Keratinocyte (primary cell): ENCODE measurements at regions not wholly inside any gene's neighbourhood (a gene's known extent, or its start where the extent isn't known, plus 50 kb on each side); places are given as distances from the start of the nearest gene placed in this dataset.

Source experiments
- DNase-seq: peaks from one replicate; pipeline ENCODE4 v3.0.0-alpha.2; 2011; ENCODE audit warnings: low read depth, missing footprints, low spot score
- FAIRE-seq: peaks from 2 replicates; lab custom pipeline; 2011; peaks lifted over from hg19 to GRCh38; lab: Jason Lieb, UNC
- H2AFZ ChIP-seq: 2 replicates; pipeline ENCODE4 v1.6.0; 2012; ENCODE audit warnings: low read length, control low read depth, inconsistent platforms; ENCODE audit not compliant: control insufficient read depth
- H3K27ac ChIP-seq: 2 replicates; pipeline ENCODE4 v1.5.1; 2011; ENCODE audit warnings: low read length; ENCODE audit not compliant: control insufficient read depth, insufficient read depth
- H3K27me3 ChIP-seq: 3 replicates; pipeline ENCODE4 v1.6.0; 2011; ENCODE audit warnings: low read length; ENCODE audit not compliant: control insufficient read depth, insufficient read depth; ENCODE audit errors: extremely low read depth
- H3K36me3 ChIP-seq, 2 experiments: 2 replicates in 1 of 2; 3 replicates in 1 of 2; pipeline ENCODE4 v1.5.1; 2011; ENCODE audit warnings: low read length in 2 of 2, mild to moderate bottlenecking in 1 of 2; ENCODE audit not compliant: control insufficient read depth in 2 of 2, insufficient read depth in 2 of 2; ENCODE audit errors: extremely low read depth in 1 of 2
- H3K4me1 ChIP-seq: 3 replicates; pipeline ENCODE4 v1.5.1; 2011; ENCODE audit warnings: low read length; ENCODE audit not compliant: control insufficient read depth, insufficient read depth; ENCODE audit errors: extremely low read depth
- H3K4me2 ChIP-seq: 3 replicates; pipeline ENCODE4 v1.6.0; 2011; ENCODE audit warnings: low read depth, low read length; ENCODE audit not compliant: control insufficient read depth, insufficient read depth; ENCODE audit errors: extremely low read depth
- H3K4me3 ChIP-seq, 3 experiments: fragments of 200-600 bp in 1 of 3; sonication (generic) in 1 of 3; 2 replicates in 2 of 3; 3 replicates in 1 of 3; pipeline ENCODE4 v1.5.1; 2011 to 2016; ENCODE audit warnings: low read length in 3 of 3, mild to moderate bottlenecking in 3 of 3, control low read depth in 2 of 3, inconsistent platforms in 1 of 3, low read depth in 1 of 3, mixed read lengths in 1 of 3, mixed run types in 1 of 3, moderate library complexity in 1 of 3; ENCODE audit not compliant: control insufficient read depth in 2 of 3, insufficient read depth in 2 of 3; ENCODE audit errors: extremely low read depth in 1 of 3
- H3K79me2 ChIP-seq: 2 replicates; pipeline ENCODE4 v1.6.0; 2012; ENCODE audit warnings: low read length; ENCODE audit not compliant: control insufficient read depth, insufficient read depth
- H3K9ac ChIP-seq: 3 replicates; pipeline ENCODE4 v1.6.0; 2011; ENCODE audit warnings: low read length; ENCODE audit not compliant: control insufficient read depth, insufficient read depth; ENCODE audit errors: extremely low read depth
- H3K9me1 ChIP-seq: 3 replicates; pipeline ENCODE4 v1.6.0; 2011; ENCODE audit warnings: low read length; ENCODE audit not compliant: control insufficient read depth, insufficient read depth; ENCODE audit errors: extremely low read depth
- H3K9me3 ChIP-seq: 2 replicates; pipeline ENCODE4 v1.5.1; 2012; ENCODE audit warnings: low read depth, low read length; ENCODE audit not compliant: control insufficient read depth
- H4K20me1 ChIP-seq: 3 replicates; pipeline ENCODE4 v1.6.0; 2011; ENCODE audit warnings: low read length; ENCODE audit not compliant: control insufficient read depth, insufficient read depth; ENCODE audit errors: extremely low read depth
- EZH2 ChIP-seq: IDR thresholded peaks from one replicate; pipeline ENCODE4 v1.6.1; 2012; ENCODE audit warnings: inconsistent platforms, mild to moderate bottlenecking, low read length, moderate library complexity
- dilution Hi-C: fragments of 300-500 bp; cut with MboI; formaldehyde crosslinking; loops from one replicate; pipeline ENCODE4 v1.7.0; 2020; ENCODE audit warnings: low sequenced_read_pairs; ENCODE audit not compliant: extremely low pct_ligation_motif_present
- TF ChIP-seq, protein P1 (sequence below), 3 experiments: IDR thresholded peaks in 1 of 3; conservative IDR thresholded peaks in 1 of 3; optimal IDR thresholded peaks in 1 of 3; 2 replicates in 2 of 3; 3 replicates in 1 of 3; pipeline versions ENCODE3 to v1.5.1; 2011; ENCODE audit warnings: low read length in 3 of 3, mild to moderate bottlenecking in 3 of 3, moderate library complexity in 2 of 3, control low read depth in 1 of 3, inconsistent platforms in 1 of 3; ENCODE audit not compliant: insufficient read depth in 2 of 3; ENCODE audit errors: extremely low read depth in 1 of 3

DNA sequence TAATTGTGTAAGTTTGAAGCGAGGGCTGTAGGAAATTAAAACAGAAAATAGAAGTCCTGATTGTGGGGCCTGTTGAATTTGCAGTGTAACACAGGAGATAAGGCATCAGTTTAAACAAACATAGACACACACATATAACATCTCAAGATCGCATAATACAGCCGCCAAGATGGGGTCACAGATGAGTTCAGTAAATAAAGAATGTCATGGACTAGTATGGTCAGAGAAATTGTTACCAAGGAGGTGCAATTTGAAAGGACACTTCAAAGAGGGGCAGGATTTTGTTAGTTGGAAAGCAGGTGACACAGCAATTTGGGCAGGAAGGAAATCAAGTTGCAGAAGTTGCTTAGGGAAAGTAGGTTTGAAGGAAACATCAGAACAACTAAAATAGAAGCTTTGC lies 450.0 kb downstream of the USP25 start:
- Histone ChIP-seq H3K79me2 (no peaks in the 10 kb centered on the region), H3K4me1 (no peaks in the 10 kb centered on the region), H3K4me3 (no peak overlapping the region), H3K9me3 (no peaks in the 10 kb centered on the region), H2AFZ (no peak overlapping the region), H3K9me1 (no peaks in the 10 kb centered on the region), H3K36me3 (no peaks in the 10 kb centered on the region), H3K9ac (no peak overlapping the region), H3K4me2 (no peak overlapping the region), H4K20me1 (no peaks in the 10 kb centered on the region), H3K27me3 (no peaks in the 10 kb centered on the region), H3K27ac (no peak overlapping the region)
- TF ChIP-seq, protein P1, sequence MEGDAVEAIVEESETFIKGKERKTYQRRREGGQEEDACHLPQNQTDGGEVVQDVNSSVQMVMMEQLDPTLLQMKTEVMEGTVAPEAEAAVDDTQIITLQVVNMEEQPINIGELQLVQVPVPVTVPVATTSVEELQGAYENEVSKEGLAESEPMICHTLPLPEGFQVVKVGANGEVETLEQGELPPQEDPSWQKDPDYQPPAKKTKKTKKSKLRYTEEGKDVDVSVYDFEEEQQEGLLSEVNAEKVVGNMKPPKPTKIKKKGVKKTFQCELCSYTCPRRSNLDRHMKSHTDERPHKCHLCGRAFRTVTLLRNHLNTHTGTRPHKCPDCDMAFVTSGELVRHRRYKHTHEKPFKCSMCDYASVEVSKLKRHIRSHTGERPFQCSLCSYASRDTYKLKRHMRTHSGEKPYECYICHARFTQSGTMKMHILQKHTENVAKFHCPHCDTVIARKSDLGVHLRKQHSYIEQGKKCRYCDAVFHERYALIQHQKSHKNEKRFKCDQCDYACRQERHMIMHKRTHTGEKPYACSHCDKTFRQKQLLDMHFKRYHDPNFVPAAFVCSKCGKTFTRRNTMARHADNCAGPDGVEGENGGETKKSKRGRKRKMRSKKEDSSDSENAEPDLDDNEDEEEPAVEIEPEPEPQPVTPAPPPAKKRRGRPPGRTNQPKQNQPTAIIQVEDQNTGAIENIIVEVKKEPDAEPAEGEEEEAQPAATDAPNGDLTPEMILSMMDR (optimal IDR thresholded peaks at IDR 0.05 in 1 of 3, IDR thresholded peaks at IDR 0.05 in 1 of 3, conservative IDR thresholded peaks at IDR 0.05 in 1 of 3; ENCODE audit: extremely low read depth in 1 of 3, insufficient read depth in 2 of 3, low read length in 3 of 3), result no peak
- no peak for TF ChIP-seq EZH2
- no peak for DNase-seq
- FAIRE-seq, result no peak
- dilution Hi-C loops, result no loop called here

DNA sequence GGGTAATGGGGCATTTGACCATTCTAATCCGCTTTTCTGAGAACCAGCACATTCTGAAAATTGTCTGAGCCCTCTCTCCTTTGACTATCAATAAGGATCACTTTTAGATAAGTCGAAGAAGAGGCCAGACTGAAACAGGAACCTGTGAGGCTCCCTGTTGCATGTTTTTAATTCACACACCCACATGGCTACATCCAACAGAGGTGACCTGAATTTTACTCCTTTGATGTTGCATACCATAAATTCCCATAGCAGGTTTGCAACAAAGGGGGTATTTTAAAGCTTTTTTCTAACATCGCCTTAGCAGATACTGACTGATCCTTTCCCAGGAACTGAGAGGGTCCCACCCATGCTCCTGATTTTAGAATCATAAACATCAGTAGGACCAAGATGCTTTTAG lies 450.8 kb downstream of the USP25 start:
- dilution Hi-C loops, result no loop called here
- Histone ChIP-seq H3K9me3 (no peaks in the 10 kb centered on the region), H3K9ac (no peak overlapping the region), H3K79me2 (no peaks in the 10 kb centered on the region), H3K9me1 (no peaks in the 10 kb centered on the region), H3K4me1 (no peaks in the 10 kb centered on the region), H3K4me3 (no peak overlapping the region), H4K20me1 (no peaks in the 10 kb centered on the region), H3K36me3 (no peaks in the 10 kb centered on the region), H3K4me2 (no peak overlapping the region), H3K27ac (no peak overlapping the region), H2AFZ (no peak overlapping the region), H3K27me3 (no peaks in the 10 kb centered on the region)
- FAIRE-seq (no peak), DNase-seq (no peak)
- no peak for TF ChIP-seq EZH2
- TF ChIP-seq, protein P1 (optimal IDR thresholded peaks at IDR 0.05 in 1 of 3, IDR thresholded peaks at IDR 0.05 in 1 of 3, conservative IDR thresholded peaks at IDR 0.05 in 1 of 3; ENCODE audit: extremely low read depth in 1 of 3, insufficient read depth in 2 of 3, low read length in 3 of 3), result no peak
